Fibroblast of mammary gland (primary cell): ENCODE measurements at regions not wholly inside any gene's neighbourhood (a gene's known extent, or its start where the extent isn't known, plus 50 kb on each side); places are given as distances from the start of the nearest gene placed in this dataset.
A peak's percentile ranks its signal among the peaks of the same experiment; 100 is the strongest.

Source experiments
- DNase-seq: peaks from one replicate; pipeline ENCODE4 v3.0.0-alpha.2; 2010; ENCODE audit warnings: low read depth
- H3K4me3 ChIP-seq: 2 replicates; pipeline ENCODE4 v1.5.1; 2011; ENCODE audit warnings: low read depth, mild to moderate bottlenecking, low read length, moderate library complexity; ENCODE audit not compliant: control insufficient read depth
- CTCF ChIP-seq: conservative IDR thresholded peaks from 2 replicates; pipeline ENCODE4 v1.5.1; 2011; ENCODE audit warnings: low read depth, low read length, inconsistent platforms; ENCODE audit not compliant: control insufficient read depth, insufficient read depth

- TF ChIP-seq CTCF, result no peak
- no peak for DNase-seq
- no peak overlapping the region for H3K4me3 ChIP-seq
These were observed 639.8 kb upstream of the ZEB2 start for GRCh38 chr2:145159676-145160075.

- peak; percentile 95 for DNase-seq
- no peak for TF ChIP-seq CTCF
- H3K4me3 ChIP-seq, result no peak overlapping the region
These were observed 638.0 kb upstream of the ZEB2 start for GRCh38 chr2:145157741-145158591.

GRCh38 chr2:145157036-145157675 lies 637.2 kb upstream of the ZEB2 start:
- H3K4me3 ChIP-seq, result no peak overlapping the region
- no peak for TF ChIP-seq CTCF
- DNase-seq, result peak; percentile 40

GRCh38 chr2:145156199-145156598 lies 636.3 kb upstream of the ZEB2 start:
- no peak for DNase-seq
- H3K4me3 ChIP-seq, result no peak overlapping the region
- no peak for TF ChIP-seq CTCF

GRCh38 chr2:145155196-145155595 lies 635.3 kb upstream of the ZEB2 start:
- no peak for DNase-seq
- TF ChIP-seq CTCF, result no peak
- no peak overlapping the region for H3K4me3 ChIP-seq

GRCh38 chr2:145154731-145155130 lies 634.8 kb upstream of the ZEB2 start:
- no peak for TF ChIP-seq CTCF
- H3K4me3 ChIP-seq, result no peak overlapping the region
- no peak for DNase-seq

GRCh38 chr2:145146691-145147090 lies 626.8 kb upstream of the ZEB2 start:
- DNase-seq, result no peak
- TF ChIP-seq CTCF, result no peak
- H3K4me3 ChIP-seq, result no peak overlapping the region
